HL-60 (cell line): ENCODE measurements at regions not wholly inside any gene's neighbourhood (a gene's known extent, or its start where the extent isn't known, plus 50 kb on each side); places are given as distances from the start of the nearest gene placed in this dataset.

Source experiments
- CTCF ChIP-seq: IDR thresholded peaks from one replicate; pipeline ENCODE4 v1.5.1; 2011; ENCODE audit warnings: low read length, control low read depth, inconsistent platforms; ENCODE audit not compliant: insufficient read depth
- GABPA ChIP-seq: IDR thresholded peaks from 2 replicates; pipeline ENCODE4 v1.6.1; 2012; ENCODE audit warnings: low read depth
- POLR2AphosphoS5 ChIP-seq: IDR thresholded peaks from 2 replicates; pipeline ENCODE4 v1.6.1; 2012; ENCODE audit warnings: low read depth
- REST ChIP-seq: IDR thresholded peaks from 2 replicates; pipeline ENCODE4 v1.6.1; 2012; ENCODE audit warnings: low read depth; ENCODE audit not compliant: insufficient replicate concordance
- SPI1 ChIP-seq: IDR thresholded peaks from 2 replicates; pipeline ENCODE4 v1.6.1; 2012; ENCODE audit warnings: low read depth, mild to moderate bottlenecking, borderline replicate concordance

GRCh38 chr6:24990236-24990845 is 54.6 kb upstream of the RIPOR2 start:
- TF ChIP-seq GABPA (no peak), CTCF (no peak), REST (no peak), POLR2AphosphoS5 (no peak), SPI1 (peak; percentile 31; the same call in 1 of the 2 replicates)
